CD4-positive, alpha-beta T cell (primary cell): ENCODE measurements at regions not wholly inside any gene's neighbourhood (a gene's known extent, or its start where the extent isn't known, plus 50 kb on each side); places are given as distances from the start of the nearest gene placed in this dataset.

Experiments
- ATAC-seq: fragments of 200-7000 bp; cut with Tn5 transposase; one replicate; pipeline ENCODE4 v1.10.0; 2022; ENCODE audit warnings: mild to moderate bottlenecking; ENCODE audit not compliant: poor library complexity
- CTCF ChIA-PET: fragments of 350-600 bp; sonication (Branson Sonifier 250); formaldehyde crosslinking; loops from one replicate; lab custom pipeline; 2021; ENCODE audit warnings: antibody characterized with exemption, inconsistent platforms; lab: Charles Lee
- POLR2A ChIA-PET: fragments of 350-600 bp; sonication (Branson Sonifier 250); formaldehyde crosslinking; loops from one replicate; lab custom pipeline; 2021; ENCODE audit warnings: antibody characterized with exemption, inconsistent platforms; lab: Charles Lee
- DNase-seq, 14 experiments: peaks; one replicate each; pipeline ENCODE4 v3.0.0-alpha.2; 2013 to 2020; ENCODE audit warnings: mixed read lengths in 2 of 14
- H3K27ac ChIP-seq, 2 donors: one replicate each; pipeline versions ENCODE4 v1.5.1 to v1.7.0; 2013; ENCODE audit warnings: low read length in 2 of 2, low read depth in 1 of 2, mild to moderate bottlenecking in 1 of 2
- H3K27me3 ChIP-seq, 2 experiments: 1 replicate in 1 of 2; 2 replicates in 1 of 2; pipeline versions ENCODE4 v1.6.1 to v1.7.0; 2013; ENCODE audit warnings: low read length in 2 of 2, control low read depth in 1 of 2, mild to moderate bottlenecking in 1 of 2, moderate library complexity in 1 of 2; ENCODE audit not compliant: insufficient read depth in 2 of 2, control insufficient read depth in 1 of 2
- H3K36me3 ChIP-seq: one replicate; pipeline ENCODE4 v1.6.1; 2013; ENCODE audit warnings: low read length, control low read depth; ENCODE audit not compliant: insufficient read depth
- H3K4me1 ChIP-seq: one replicate; pipeline ENCODE4 v1.6.1; 2013; ENCODE audit warnings: low read length, control low read depth; ENCODE audit not compliant: insufficient read depth
- H3K4me3 ChIP-seq: one replicate; pipeline ENCODE4 v1.5.1; 2013; ENCODE audit warnings: mild to moderate bottlenecking, low read length, moderate library complexity
- H3K9me3 ChIP-seq, 2 experiments: 1 replicate in 1 of 2; 2 replicates in 1 of 2; pipeline versions ENCODE4 v1.6.1 to v1.7.0; 2013; ENCODE audit warnings: low read length in 2 of 2, mild to moderate bottlenecking in 2 of 2, control low read depth in 1 of 2, moderate library complexity in 1 of 2; ENCODE audit not compliant: control insufficient read depth in 1 of 2, insufficient read depth in 1 of 2
- H3K27ac Mint-ChIP-seq: one replicate; pipeline ENCODE4 v1.8.0; 2020; ENCODE audit warnings: mixed read lengths
- H3K27me3 Mint-ChIP-seq: one replicate; pipeline ENCODE4 v1.8.0; 2021; ENCODE audit warnings: mixed read lengths
- H3K36me3 Mint-ChIP-seq: one replicate; pipeline ENCODE4 v1.8.0; 2021; ENCODE audit warnings: low read depth, mixed read lengths
- H3K4me1 Mint-ChIP-seq: one replicate; pipeline ENCODE4 v1.8.0; 2021; ENCODE audit warnings: low read depth, mixed read lengths
- H3K4me3 Mint-ChIP-seq: one replicate; pipeline ENCODE4 v1.8.0; 2020; ENCODE audit warnings: mild to moderate bottlenecking, mixed read lengths
- H3K9me3 Mint-ChIP-seq: one replicate; pipeline ENCODE4 v1.8.0; 2020; ENCODE audit warnings: mixed read lengths
- intact Hi-C, 2 experiments: fragments of 100-400 bp; cut with DNase I in 1 of 2; cut with micrococcal nuclease in 1 of 2; formaldehyde crosslinking; loops; one replicate each; pipeline versions ENCODE4 v1.15.1 to v1.9.0; 2023 to 2025; cut with DNase I, micrococcal nuclease
- TF ChIP-seq, protein P1 (sequence below): fragments of 200-600 bp; IDR thresholded peaks from one replicate; pipeline ENCODE4 v1.8.0; 2022; ENCODE audit warnings: antibody characterized with exemption, mild to moderate bottlenecking

GRCh38 chr12:24363177-24363754 is 413.8 kb upstream of the SOX5 start:
- ChIA-PET POLR2A (no interaction called here), CTCF (no interaction called here)
- DNase-seq (no peak), ATAC-seq (no peak)
- Mint-ChIP-seq H3K4me3 (no peak overlapping the region), H3K9me3 (no peaks in the 10 kb centered on the region), H3K36me3 (no peaks in the 10 kb centered on the region), H3K27me3 (no peaks in the 10 kb centered on the region), H3K27ac (no peak overlapping the region), H3K4me1 (no peaks in the 10 kb centered on the region)
- no peaks in the 10 kb centered on the region for H3K27me3 ChIP-seq
- no peaks in the 10 kb centered on the region for H3K9me3 ChIP-seq
- TF ChIP-seq, protein P1, sequence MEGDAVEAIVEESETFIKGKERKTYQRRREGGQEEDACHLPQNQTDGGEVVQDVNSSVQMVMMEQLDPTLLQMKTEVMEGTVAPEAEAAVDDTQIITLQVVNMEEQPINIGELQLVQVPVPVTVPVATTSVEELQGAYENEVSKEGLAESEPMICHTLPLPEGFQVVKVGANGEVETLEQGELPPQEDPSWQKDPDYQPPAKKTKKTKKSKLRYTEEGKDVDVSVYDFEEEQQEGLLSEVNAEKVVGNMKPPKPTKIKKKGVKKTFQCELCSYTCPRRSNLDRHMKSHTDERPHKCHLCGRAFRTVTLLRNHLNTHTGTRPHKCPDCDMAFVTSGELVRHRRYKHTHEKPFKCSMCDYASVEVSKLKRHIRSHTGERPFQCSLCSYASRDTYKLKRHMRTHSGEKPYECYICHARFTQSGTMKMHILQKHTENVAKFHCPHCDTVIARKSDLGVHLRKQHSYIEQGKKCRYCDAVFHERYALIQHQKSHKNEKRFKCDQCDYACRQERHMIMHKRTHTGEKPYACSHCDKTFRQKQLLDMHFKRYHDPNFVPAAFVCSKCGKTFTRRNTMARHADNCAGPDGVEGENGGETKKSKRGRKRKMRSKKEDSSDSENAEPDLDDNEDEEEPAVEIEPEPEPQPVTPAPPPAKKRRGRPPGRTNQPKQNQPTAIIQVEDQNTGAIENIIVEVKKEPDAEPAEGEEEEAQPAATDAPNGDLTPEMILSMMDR: no peak
- no peak overlapping the region for H3K4me3 ChIP-seq
- H3K36me3 ChIP-seq: no peaks in the 10 kb centered on the region
- no peak overlapping the region for H3K27ac ChIP-seq
- H3K4me1 ChIP-seq: no peaks in the 10 kb centered on the region
- intact Hi-C loops: no loop called here

GRCh38 chr12:24361877-24362580 is 412.6 kb upstream of the SOX5 start:
- no peaks in the 10 kb centered on the region for H3K4me1 Mint-ChIP-seq
- CTCF ChIA-PET: no interaction called here
- H3K9me3 ChIP-seq: no peaks in the 10 kb centered on the region
- H3K9me3 Mint-ChIP-seq: no peaks in the 10 kb centered on the region
- H3K4me3 Mint-ChIP-seq: no peak overlapping the region
- H3K27ac Mint-ChIP-seq: no peak overlapping the region
- no peaks in the 10 kb centered on the region for H3K36me3 Mint-ChIP-seq
- intact Hi-C loops: no loop called here
- H3K27me3 ChIP-seq: no peaks in the 10 kb centered on the region
- no peak overlapping the region for H3K4me3 ChIP-seq
- ATAC-seq: no peak
- TF ChIP-seq, protein P1: no peak
- no peak overlapping the region for H3K27ac ChIP-seq
- no peaks in the 10 kb centered on the region for H3K36me3 ChIP-seq
- no peaks in the 10 kb centered on the region for H3K27me3 Mint-ChIP-seq
- POLR2A ChIA-PET: no interaction called here
- no peaks in the 10 kb centered on the region for H3K4me1 ChIP-seq
- no peak for DNase-seq

- Mint-ChIP-seq H3K4me3 (no peak overlapping the region), H3K4me1 (no peaks in the 10 kb centered on the region), H3K36me3 (no peaks in the 10 kb centered on the region), H3K9me3 (no peaks in the 10 kb centered on the region), H3K27me3 (no peaks in the 10 kb centered on the region), H3K27ac (no peak overlapping the region)
- ATAC-seq (no peak), DNase-seq (no peak)
- Histone ChIP-seq H3K4me1 (no peaks in the 10 kb centered on the region), H3K27me3 (no peaks in the 10 kb centered on the region), H3K27ac (no peak overlapping the region), H3K36me3 (no peaks in the 10 kb centered on the region), H3K9me3 (no peaks in the 10 kb centered on the region), H3K4me3 (no peak overlapping the region)
- ChIA-PET POLR2A (interaction anchor here (0.9 kb wide), 1 partner anchor 32 kb away, joined by 3 read pairs; no protein-coding TSS in a partner anchor), CTCF (no interaction called here)
- TF ChIP-seq, protein P1: no peak
- intact Hi-C loops: no loop called here
Observed at GRCh38 chr12:24360907-24361306, 411.4 kb upstream of the SOX5 start.
